Neuronal stem cell (in vitro differentiated cells): ENCODE measurements at regions not wholly inside any gene's neighbourhood (a gene's known extent, or its start where the extent isn't known, plus 50 kb on each side); places are given as distances from the start of the nearest gene placed in this dataset.

Source experiments
- DNase-seq: peaks from one replicate; pipeline ENCODE4 v3.0.0-alpha.2; 2013; ENCODE audit warnings: low spot score
- H2AFZ ChIP-seq: one replicate; pipeline ENCODE4 v1.6.1; 2013; ENCODE audit warnings: mild to moderate bottlenecking, low read length, inconsistent platforms
- H2AK5ac ChIP-seq: 2 replicates; pipeline ENCODE4 v1.6.1; 2013; ENCODE audit warnings: low read depth, mild to moderate bottlenecking, inconsistent platforms, low read length, moderate library complexity, mixed read lengths
- H2BK120ac ChIP-seq: 2 replicates; pipeline ENCODE4 v1.6.1; 2013; ENCODE audit warnings: low read depth, mild to moderate bottlenecking, inconsistent platforms, low read length, moderate library complexity, mixed read lengths
- H2BK12ac ChIP-seq: one replicate; pipeline ENCODE4 v1.6.1; 2013; ENCODE audit warnings: low read length, inconsistent platforms
- H2BK15ac ChIP-seq: 2 replicates; pipeline ENCODE4 v1.6.1; 2013; ENCODE audit warnings: mild to moderate bottlenecking, low read length, inconsistent platforms, mixed read lengths
- H2BK5ac ChIP-seq: one replicate; pipeline ENCODE4 v1.6.1; 2013; ENCODE audit warnings: inconsistent platforms, mild to moderate bottlenecking, low read length, moderate library complexity
- H3K14ac ChIP-seq: one replicate; pipeline ENCODE4 v1.6.1; 2013; ENCODE audit warnings: low read length, inconsistent platforms
- H3K18ac ChIP-seq: 2 replicates; pipeline ENCODE4 v1.6.1; 2013; ENCODE audit warnings: low read length, inconsistent platforms
- H3K23ac ChIP-seq: 2 replicates; pipeline ENCODE4 v1.6.1; 2013; ENCODE audit warnings: low read depth, mild to moderate bottlenecking, mixed read lengths, low read length, inconsistent platforms; ENCODE audit not compliant: poor library complexity
- H3K27ac ChIP-seq: replicated peaks from 3 replicates; pipeline ENCODE4 v1.5.1; 2013; ENCODE audit warnings: low read length, inconsistent platforms
- H3K27me3 ChIP-seq, 3 experiments: 2 replicates each; pipeline ENCODE4 v1.6.1; 2013; ENCODE audit warnings: low read length in 3 of 3, mild to moderate bottlenecking in 2 of 3, inconsistent platforms in 1 of 3, low read depth in 1 of 3, mixed read lengths in 1 of 3, moderate library complexity in 1 of 3; ENCODE audit not compliant: control insufficient read depth in 3 of 3, insufficient read depth in 3 of 3
- H3K36me3 ChIP-seq, 2 donors: replicated peaks in 1 of 2; 2 replicates each; pipeline ENCODE4 v1.6.1; 2013; ENCODE audit warnings: low read length in 2 of 2; ENCODE audit not compliant: control insufficient read depth in 2 of 2, insufficient read depth in 2 of 2
- H3K4ac ChIP-seq: 2 replicates; pipeline ENCODE4 v1.6.1; 2013; ENCODE audit warnings: inconsistent platforms, mild to moderate bottlenecking, low read length, moderate library complexity
- H3K4me1 ChIP-seq, 2 donors: 1 replicate in 1 of 2; 2 replicates in 1 of 2; pipeline ENCODE4 v1.6.1; 2013; ENCODE audit warnings: low read length in 2 of 2, low read depth in 1 of 2; ENCODE audit not compliant: control insufficient read depth in 2 of 2, insufficient read depth in 1 of 2
- H3K4me2 ChIP-seq: one replicate; pipeline ENCODE4 v1.6.1; 2013; ENCODE audit warnings: mild to moderate bottlenecking, low read length, inconsistent platforms; ENCODE audit not compliant: insufficient read depth, poor library complexity, severe bottlenecking
- H3K4me3 ChIP-seq, 2 donors: 2 replicates each; pipeline ENCODE4 v1.5.1; 2013; ENCODE audit warnings: low read length in 2 of 2, mild to moderate bottlenecking in 2 of 2, inconsistent platforms in 1 of 2, moderate library complexity in 1 of 2
- H3K79me1 ChIP-seq: one replicate; pipeline ENCODE4 v1.6.1; 2013; ENCODE audit warnings: low read depth, mild to moderate bottlenecking, inconsistent platforms, low read length, moderate library complexity
- H3K9ac ChIP-seq: one replicate; pipeline ENCODE4 v1.6.1; 2013; ENCODE audit warnings: mild to moderate bottlenecking, low read depth, low read length, inconsistent platforms; ENCODE audit not compliant: poor library complexity
- H3K9me3 ChIP-seq, 2 donors: replicated peaks in 1 of 2; 2 replicates each; pipeline versions ENCODE3 to v1.6.1; 2013; ENCODE audit warnings: low read length in 2 of 2, mild to moderate bottlenecking in 2 of 2, inconsistent platforms in 1 of 2, low read depth in 1 of 2, mixed read lengths in 1 of 2, moderate library complexity in 1 of 2; ENCODE audit not compliant: control insufficient read depth in 2 of 2, insufficient read depth in 1 of 2
- H4K8ac ChIP-seq: one replicate; pipeline ENCODE4 v1.6.1; 2013; ENCODE audit warnings: low read depth, mild to moderate bottlenecking, inconsistent platforms, low read length, moderate library complexity
- H4K91ac ChIP-seq: one replicate; pipeline ENCODE4 v1.6.1; 2013; ENCODE audit warnings: low read length, low read depth, mild to moderate bottlenecking, inconsistent platforms; ENCODE audit not compliant: poor library complexity
- WGBS, 2 donors: extraction: QIAGEN DNeasy Blood & Tissue Kit; methylation state at CpG; one replicate each; pipeline ENCODE4 v1.1.7; 2013; ENCODE audit warnings: missing lambda C conversion rate in 2 of 2, mixed read lengths in 1 of 2; ENCODE audit not compliant: insufficient read length in 2 of 2, insufficient replicate concordance in 1 of 2; ENCODE audit errors: extremely low coverage in 2 of 2; 5-methylcytosine and 5-hydroxymethylcytosine counted together

DNA sequence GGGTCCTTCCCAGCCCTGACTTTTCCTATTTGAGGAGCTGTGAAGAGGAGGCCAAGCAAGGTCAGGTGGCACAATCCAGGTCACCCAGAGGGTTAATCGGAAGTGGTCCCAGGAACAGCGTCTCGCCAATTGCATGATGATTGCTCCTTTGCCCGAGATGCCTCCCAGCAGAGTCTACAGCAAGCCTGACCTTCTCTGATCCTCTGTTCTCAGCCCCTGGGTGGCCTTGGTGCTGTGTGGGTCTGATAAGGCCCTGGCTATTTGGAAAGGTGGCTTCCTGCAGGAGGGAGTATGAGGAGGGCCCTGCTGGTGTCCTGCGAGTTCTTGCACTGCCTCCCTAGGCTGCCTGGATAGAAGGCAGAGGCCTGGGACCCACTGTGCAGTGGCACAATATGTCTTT, 116.2 kb downstream of the FOXD2 start:
- H2BK5ac ChIP-seq = no peak overlapping the region
- H3K14ac ChIP-seq = no peak overlapping the region
- H2AFZ ChIP-seq = no peak overlapping the region
- no peaks in the 10 kb centered on the region for H3K79me1 ChIP-seq
- H3K4ac ChIP-seq = no peak overlapping the region
- no peak overlapping the region for H2AK5ac ChIP-seq
- H3K23ac ChIP-seq = no peak overlapping the region
- DNase-seq = no peak
- no peak overlapping the region for H4K8ac ChIP-seq
- H3K9me3 ChIP-seq = no peaks in the 10 kb centered on the region
- H3K36me3 ChIP-seq = no peaks in the 10 kb centered on the region
- peaks cover 0 to 4% of the 10 kb centered on the region in 2 donors for H3K4me1 ChIP-seq
- H3K27ac ChIP-seq = no peak overlapping the region
- H3K18ac ChIP-seq = peak overlapping the region; percentile 41
- peaks cover 0 to 10% (median 0%) of the 10 kb centered on the region in 3 experiments for H3K27me3 ChIP-seq
- H4K91ac ChIP-seq = no peak overlapping the region
- no peak overlapping the region for H3K4me3 ChIP-seq
- H2BK12ac ChIP-seq = no peak overlapping the region
- no peak overlapping the region for H2BK15ac ChIP-seq
- no peak overlapping the region for H3K4me2 ChIP-seq
- H2BK120ac ChIP-seq = no peak overlapping the region
- WGBS, 2 donors = no CpG with 5 or more reads among the region's 5 CpGs
- H3K9ac ChIP-seq = no peak overlapping the region

DNA sequence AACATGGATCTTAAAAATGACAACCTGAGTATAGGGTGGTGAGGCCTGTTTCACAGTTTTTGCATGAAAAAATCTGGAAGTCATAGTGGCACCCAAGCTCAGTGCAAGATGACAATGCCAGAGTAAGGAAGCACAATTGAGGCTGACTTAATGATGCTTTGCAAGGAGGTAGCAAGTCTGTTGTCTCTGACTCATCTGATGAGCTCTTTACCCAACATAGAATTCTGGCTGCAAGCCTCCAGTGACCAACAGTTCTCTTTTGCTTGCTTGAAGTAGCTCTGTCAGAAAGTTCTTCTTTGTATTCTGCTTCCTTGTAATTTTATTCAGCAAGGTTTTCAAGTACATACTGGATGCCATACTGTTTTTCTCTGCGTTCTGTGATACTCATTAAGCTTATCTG, 117.1 kb downstream of the FOXD2 start:
- no CpG with 5 or more reads among the region's 1 CpG for WGBS, 2 donors
- H3K27me3 ChIP-seq = peaks cover 0 to 10% (median 0%) of the 10 kb centered on the region in 3 experiments

DNA sequence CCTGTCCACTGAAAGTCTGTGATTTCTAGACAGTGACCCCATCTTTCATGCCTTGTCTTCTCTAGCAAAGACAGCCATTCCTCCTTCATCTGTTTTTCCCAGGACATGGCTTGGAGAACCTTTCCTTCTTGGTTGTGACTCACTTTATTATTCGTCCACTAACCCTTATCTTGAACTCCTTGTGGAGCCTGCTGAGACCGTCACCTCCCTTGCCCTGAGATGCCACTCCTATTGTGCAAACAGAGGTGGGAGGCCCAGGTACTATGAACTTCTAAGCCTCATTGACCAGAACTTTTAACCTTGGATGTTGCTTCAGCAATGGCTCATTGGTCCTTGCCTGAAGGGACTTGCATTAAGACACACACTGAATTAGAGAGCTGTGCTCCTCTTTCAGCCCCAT, 117.5 kb downstream of the FOXD2 start:
- no peak overlapping the region for H2AK5ac ChIP-seq
- no peak overlapping the region for H2BK5ac ChIP-seq
- H3K4me1 ChIP-seq = peaks cover 0 to 4% of the 10 kb centered on the region in 2 donors
- H3K9ac ChIP-seq = no peak overlapping the region
- no peaks in the 10 kb centered on the region for H3K79me1 ChIP-seq
- no peak for DNase-seq
- H2BK15ac ChIP-seq = no peak overlapping the region
- H3K4me2 ChIP-seq = no peak overlapping the region
- H2BK120ac ChIP-seq = no peak overlapping the region
- no peak overlapping the region for H2AFZ ChIP-seq
- no peak overlapping the region for H3K4me3 ChIP-seq
- H2BK12ac ChIP-seq = no peak overlapping the region
- no peaks in the 10 kb centered on the region for H3K36me3 ChIP-seq
- H3K14ac ChIP-seq = no peak overlapping the region
- H3K27me3 ChIP-seq = peaks cover 0 to 10% (median 0%) of the 10 kb centered on the region in 3 experiments
- no peak overlapping the region for H4K91ac ChIP-seq
- no peak overlapping the region for H3K18ac ChIP-seq
- H3K23ac ChIP-seq = no peak overlapping the region
- H3K27ac ChIP-seq = no peak overlapping the region
- no peak overlapping the region for H3K4ac ChIP-seq
- no CpG with 5 or more reads among the region's 2 CpGs for WGBS, 2 donors
- H3K9me3 ChIP-seq = no peaks in the 10 kb centered on the region
- no peak overlapping the region for H4K8ac ChIP-seq

More for the DNA sequence above, 117.1 kb downstream of the FOXD2 start:
- H3K36me3 ChIP-seq = no peaks in the 10 kb centered on the region
- H2BK15ac ChIP-seq = no peak overlapping the region
- no peak overlapping the region for H3K14ac ChIP-seq
- H3K79me1 ChIP-seq = no peaks in the 10 kb centered on the region
- H3K4me3 ChIP-seq = no peak overlapping the region
- H2AK5ac ChIP-seq = no peak overlapping the region
- no peak overlapping the region for H4K8ac ChIP-seq
- H3K4me1 ChIP-seq = peaks cover 0 to 4% of the 10 kb centered on the region in 2 donors
- H3K4ac ChIP-seq = no peak overlapping the region
- no peak overlapping the region for H3K4me2 ChIP-seq
- H4K91ac ChIP-seq = no peak overlapping the region
- H3K18ac ChIP-seq = no peak overlapping the region
- H2AFZ ChIP-seq = no peak overlapping the region
- no peak overlapping the region for H2BK5ac ChIP-seq
- no peak overlapping the region for H2BK12ac ChIP-seq
- DNase-seq = no peak
- H3K9me3 ChIP-seq = no peaks in the 10 kb centered on the region
- H3K9ac ChIP-seq = no peak overlapping the region
- no peak overlapping the region for H2BK120ac ChIP-seq
- no peak overlapping the region for H3K23ac ChIP-seq
- no peak overlapping the region for H3K27ac ChIP-seq

DNA sequence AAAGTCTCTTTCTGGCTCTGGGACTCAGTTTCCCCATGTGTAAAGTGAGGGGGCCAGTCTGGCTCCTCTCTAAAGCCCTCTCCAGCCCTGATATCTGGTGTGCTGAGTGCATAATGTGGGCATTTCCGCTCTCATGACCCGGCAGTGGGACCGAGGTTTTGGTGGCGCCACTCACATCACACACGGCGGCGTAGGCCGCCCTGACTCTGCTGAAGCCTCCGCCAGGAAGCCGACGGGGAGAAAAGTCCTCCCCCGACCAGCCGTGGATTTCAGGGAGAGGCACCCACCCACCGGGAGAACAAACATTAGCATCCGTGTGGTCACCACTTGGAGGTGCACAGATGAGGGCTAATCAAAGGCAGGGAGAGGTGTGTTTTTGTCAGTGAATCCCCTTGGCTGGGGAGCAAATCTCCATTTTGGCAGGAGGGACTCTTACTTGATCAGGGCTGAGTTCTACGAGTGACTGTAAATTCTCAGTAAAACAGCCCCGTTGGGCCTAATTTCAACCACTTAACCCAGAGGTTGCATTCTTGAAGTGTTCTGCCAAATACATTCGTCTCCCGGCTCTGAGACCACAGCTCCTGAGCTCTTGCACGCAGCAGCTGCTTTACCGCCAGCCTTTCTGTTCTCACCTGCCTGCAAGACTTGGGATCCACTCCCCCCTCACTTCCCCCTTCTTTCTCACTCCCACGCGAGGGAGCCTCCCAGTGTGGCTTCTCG, 118.2 kb downstream of the FOXD2 start:
- H3K4me1 ChIP-seq = peaks cover 0 to 4% of the 10 kb centered on the region in 2 donors
- no peak overlapping the region for H3K4me2 ChIP-seq
- H3K14ac ChIP-seq = no peak overlapping the region
- H3K9ac ChIP-seq = no peak overlapping the region
- no peak overlapping the region for H2BK5ac ChIP-seq
- no peak overlapping the region for H4K8ac ChIP-seq
- H3K18ac ChIP-seq = no peak overlapping the region
- H3K36me3 ChIP-seq = no peaks in the 10 kb centered on the region
- no peak overlapping the region for H2BK120ac ChIP-seq
- no peak overlapping the region for H4K91ac ChIP-seq
- H3K27ac ChIP-seq = no peak overlapping the region
- peaks cover 0 to 10% (median 0%) of the 10 kb centered on the region in 3 experiments for H3K27me3 ChIP-seq
- no peak overlapping the region for H3K23ac ChIP-seq
- H3K9me3 ChIP-seq = no peaks in the 10 kb centered on the region
- H2BK15ac ChIP-seq = no peak overlapping the region
- no peak overlapping the region for H2AK5ac ChIP-seq
- no peak overlapping the region for H2BK12ac ChIP-seq
- no peak overlapping the region for H2AFZ ChIP-seq
- H3K79me1 ChIP-seq = no peaks in the 10 kb centered on the region
- WGBS, 2 donors = no CpG with 5 or more reads among the region's 24 CpGs
- H3K4ac ChIP-seq = no peak overlapping the region
- no peak for DNase-seq
- H3K4me3 ChIP-seq = no peak overlapping the region
